ENCODE measurements at regions not wholly inside any gene's neighbourhood (a gene's known extent, or its start where the extent isn't known, plus 50 kb on each side); places are given as distances from the start of the nearest gene placed in this dataset.

DNA sequence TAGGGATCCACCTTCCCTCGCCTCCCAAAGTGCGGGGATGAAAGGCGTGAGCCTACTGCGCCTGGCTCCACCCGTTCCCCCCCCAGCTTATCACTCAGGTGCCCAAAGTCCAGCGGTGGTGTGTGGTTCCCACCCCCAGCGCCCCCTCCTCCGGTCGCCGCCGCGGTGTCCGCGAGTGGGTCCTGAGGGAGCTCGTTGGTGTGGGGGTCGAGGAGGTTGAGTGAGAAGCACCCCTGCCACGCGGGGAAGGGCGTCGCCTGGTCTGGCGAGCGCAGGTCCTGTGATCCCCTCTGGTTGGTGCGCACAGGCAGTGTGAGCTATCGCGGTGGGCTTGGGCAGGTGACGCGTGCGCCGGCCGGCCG lies 3900.6 kb upstream of the OR11H1 start:
- TF ChIP-seq POLR2AphosphoS5 (IDR thresholded peaks at IDR 0.05) (no peak), CTCF (IDR thresholded peaks at IDR 0.05) (no peak), POLR2A (IDR thresholded peaks at IDR 0.05) (no peak)

All from sigmoid colon (tissue), 4 donors.